Bronchial epithelial cell (primary cell): ENCODE measurements at regions not wholly inside any gene's neighbourhood (a gene's known extent, or its start where the extent isn't known, plus 50 kb on each side); places are given as distances from the start of the nearest gene placed in this dataset.

ENCODE experiments used
- DNase-seq: peaks from one replicate; pipeline ENCODE4 v3.0.0-alpha.2; 2010; ENCODE audit warnings: low read depth
- FAIRE-seq: peaks from 2 replicates; lab custom pipeline; 2011; peaks lifted over from hg19 to GRCh38; lab: Jason Lieb, UNC
- H3K27me3 ChIP-seq: 2 replicates; pipeline ENCODE4 v1.5.1; 2011; ENCODE audit warnings: low read length; ENCODE audit not compliant: control insufficient read depth, insufficient read depth
- H3K36me3 ChIP-seq: 2 replicates; pipeline ENCODE4 v1.5.1; 2011; ENCODE audit warnings: low read length; ENCODE audit not compliant: control insufficient read depth, insufficient read depth
- H3K4me3 ChIP-seq: 2 replicates; pipeline ENCODE4 v1.5.1; 2011; ENCODE audit warnings: mild to moderate bottlenecking, low read depth, low read length, control low read depth
- CTCF ChIP-seq: IDR thresholded peaks from 2 replicates; pipeline ENCODE4 v1.5.1; 2011; ENCODE audit warnings: mild to moderate bottlenecking, moderate library complexity, low read length, control low read depth, inconsistent platforms; ENCODE audit not compliant: insufficient read depth, severe bottlenecking

- no peak overlapping the region for H3K4me3 ChIP-seq
- DNase-seq (no peak), FAIRE-seq (no peak)
- TF ChIP-seq CTCF, result no peak
- no peaks in the 10 kb centered on the region for H3K36me3 ChIP-seq
- H3K27me3 ChIP-seq, result no peaks in the 10 kb centered on the region
Measured at GRCh38 chr12:67370979-67371378, 101.8 kb downstream of the CAND1 start.

- H3K4me3 ChIP-seq, result no peak overlapping the region
- DNase-seq (peak; percentile 26), FAIRE-seq (no peak)
- TF ChIP-seq CTCF, result no peak
- no peaks in the 10 kb centered on the region for H3K36me3 ChIP-seq
- no peaks in the 10 kb centered on the region for H3K27me3 ChIP-seq
Measured at GRCh38 chr12:67377021-67377420, 107.9 kb downstream of the CAND1 start.

GRCh38 chr12:67377541-67377940 lies 108.4 kb downstream of the CAND1 start:
- Histone ChIP-seq H3K36me3 (no peaks in the 10 kb centered on the region), H3K27me3 (no peaks in the 10 kb centered on the region), H3K4me3 (no peak overlapping the region)
- FAIRE-seq (no peak), DNase-seq (peak; percentile 78)
- TF ChIP-seq CTCF, result no peak

- TF ChIP-seq CTCF, result no peak
- FAIRE-seq (no peak), DNase-seq (no peak)
Measured at GRCh38 chr12:67382241-67382871, 113.2 kb downstream of the CAND1 start.

GRCh38 chr12:67386869-67387565 lies 117.9 kb downstream of the CAND1 start:
- FAIRE-seq (no peak), DNase-seq (no peak)
- Histone ChIP-seq H3K4me3 (no peak overlapping the region), H3K27me3 (no peaks in the 10 kb centered on the region), H3K36me3 (no peaks in the 10 kb centered on the region)
- no peak for TF ChIP-seq CTCF

More at GRCh38 chr12:67382241-67382871, 113.2 kb downstream of the CAND1 start:
- no peaks in the 10 kb centered on the region for H3K36me3 ChIP-seq
- no peaks in the 10 kb centered on the region for H3K27me3 ChIP-seq
- H3K4me3 ChIP-seq, result no peak overlapping the region
